HS-27A (cell line): ENCODE measurements at regions not wholly inside any gene's neighbourhood (a gene's known extent, or its start where the extent isn't known, plus 50 kb on each side); places are given as distances from the start of the nearest gene placed in this dataset.

ENCODE experiments used
- DNase-seq: peaks from one replicate; pipeline ENCODE4 v3.0.0-alpha.2; 2012; ENCODE audit warnings: low read depth, missing footprints

DNA sequence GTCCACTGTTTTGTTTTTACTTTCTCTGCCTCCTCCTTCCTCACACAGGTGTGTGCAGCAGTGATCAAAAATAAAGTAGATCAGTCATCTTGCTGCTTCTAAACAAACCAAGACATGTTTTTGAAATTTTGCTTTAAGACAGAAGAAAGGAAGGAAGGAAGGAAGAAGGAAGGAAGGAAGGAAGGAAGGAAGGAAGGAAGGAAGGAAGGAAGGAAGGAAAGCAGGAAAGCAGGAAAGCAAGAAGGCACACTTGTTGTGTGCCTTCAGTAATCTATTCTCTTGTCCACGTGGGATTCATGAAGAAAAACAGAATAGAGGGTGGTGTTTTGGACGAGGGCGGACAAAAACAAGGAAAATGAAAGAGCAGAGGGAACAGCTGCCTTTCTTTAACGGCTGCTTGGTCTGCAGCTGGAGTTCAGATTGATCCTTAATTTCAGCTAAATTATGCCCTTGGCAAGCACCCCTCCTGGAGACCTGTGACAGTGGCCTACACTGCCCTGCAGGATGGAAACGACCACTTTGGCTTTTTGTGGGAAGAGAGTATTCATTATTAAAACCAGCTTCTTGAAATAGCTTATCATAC is 188.5 kb upstream of the IRX3 start:
- no peak for DNase-seq

DNA sequence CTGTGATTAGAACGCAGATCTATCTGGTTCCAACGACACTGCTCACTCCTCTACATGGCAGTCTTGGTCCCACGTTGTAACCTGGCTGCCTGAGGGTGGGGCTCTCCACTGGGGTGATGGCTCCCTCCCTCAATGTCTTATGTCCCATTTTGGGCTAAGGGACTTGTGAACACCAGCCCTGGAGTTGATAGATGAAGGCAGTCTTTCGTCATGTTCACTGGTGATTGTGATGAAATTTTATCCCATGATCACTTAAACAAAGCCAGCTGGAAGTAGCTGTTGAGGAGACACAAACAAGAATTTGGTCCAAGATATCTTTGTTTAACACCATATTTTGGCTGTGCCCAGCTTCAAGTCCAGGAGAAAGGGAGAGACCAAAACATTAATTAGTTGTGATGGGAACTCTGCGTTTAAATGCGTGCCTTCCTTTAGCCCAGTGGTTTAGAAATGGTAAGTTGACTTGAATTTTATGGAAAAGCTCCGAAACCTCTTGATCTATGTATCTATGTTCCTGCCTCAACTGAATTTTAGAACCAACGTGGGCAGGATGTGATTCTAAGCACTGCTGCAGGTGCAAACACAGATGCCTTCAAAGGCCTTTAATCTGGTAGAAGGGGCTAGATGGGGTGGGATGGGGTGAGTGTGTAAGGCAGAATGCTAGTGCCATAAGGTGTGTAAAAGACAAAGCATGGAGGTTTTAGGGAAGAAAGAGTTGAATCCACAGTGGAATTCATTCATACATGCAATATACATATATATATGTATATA is 186.8 kb upstream of the IRX3 start:
- DNase-seq, result no peak

DNA sequence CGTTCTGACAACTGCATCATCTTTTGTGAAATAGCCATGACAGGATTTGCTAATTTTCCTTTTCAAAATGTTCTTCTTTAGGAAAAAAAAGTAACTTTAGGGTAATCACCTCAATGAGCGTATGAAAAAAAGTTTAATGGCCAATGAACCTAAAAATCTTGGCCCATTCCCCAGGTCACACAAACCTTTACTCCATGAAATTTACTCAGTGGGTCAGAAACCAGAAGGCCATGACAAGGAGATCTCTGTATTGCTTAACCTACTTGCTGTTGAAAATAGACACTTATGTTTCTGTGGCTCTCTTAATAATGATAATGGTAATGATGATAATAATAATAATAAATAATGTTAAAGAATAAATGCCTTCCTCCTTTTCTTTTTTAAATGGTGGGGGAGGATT is 180.8 kb upstream of the IRX3 start:
- no peak for DNase-seq

DNA sequence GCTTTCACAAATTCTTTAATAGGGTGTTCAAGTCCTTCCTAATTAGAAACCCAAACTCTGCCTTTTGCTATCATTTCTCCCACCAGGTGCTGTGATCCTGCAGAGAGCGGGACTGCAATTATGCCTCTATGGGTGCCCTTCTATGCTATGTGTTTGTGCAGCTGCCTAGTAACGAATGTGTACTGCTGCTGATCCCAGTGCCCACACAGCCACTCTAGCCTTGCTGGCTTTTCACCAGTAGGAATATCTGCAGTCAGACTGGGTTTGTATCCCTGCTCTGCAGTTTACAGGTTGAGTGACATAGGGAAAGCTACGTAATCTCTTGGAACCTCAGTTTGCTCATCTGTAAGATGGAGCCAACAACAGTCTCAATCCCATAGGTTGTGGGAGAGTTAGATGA is 179.6 kb upstream of the IRX3 start:
- DNase-seq, result no peak

DNA sequence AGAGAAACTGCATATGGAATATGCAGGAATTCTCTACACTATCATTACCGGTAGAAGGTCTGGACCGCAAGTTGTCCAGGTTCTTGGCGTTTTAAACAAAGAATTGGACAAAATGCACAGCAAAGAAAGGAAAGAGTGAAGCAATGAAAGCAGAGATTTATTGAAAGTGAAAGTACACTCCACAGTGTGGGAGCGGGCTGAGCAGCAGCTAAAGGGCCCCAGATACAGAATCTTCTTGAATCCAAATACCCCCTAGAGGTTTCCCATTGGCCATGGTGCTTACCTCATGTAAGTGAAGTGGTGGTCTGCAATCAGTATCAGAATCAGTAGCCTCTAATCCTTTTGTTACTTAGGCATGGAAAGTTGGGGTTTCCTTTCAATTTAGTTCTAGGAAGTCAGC is 178.5 kb upstream of the IRX3 start:
- no peak for DNase-seq

DNA sequence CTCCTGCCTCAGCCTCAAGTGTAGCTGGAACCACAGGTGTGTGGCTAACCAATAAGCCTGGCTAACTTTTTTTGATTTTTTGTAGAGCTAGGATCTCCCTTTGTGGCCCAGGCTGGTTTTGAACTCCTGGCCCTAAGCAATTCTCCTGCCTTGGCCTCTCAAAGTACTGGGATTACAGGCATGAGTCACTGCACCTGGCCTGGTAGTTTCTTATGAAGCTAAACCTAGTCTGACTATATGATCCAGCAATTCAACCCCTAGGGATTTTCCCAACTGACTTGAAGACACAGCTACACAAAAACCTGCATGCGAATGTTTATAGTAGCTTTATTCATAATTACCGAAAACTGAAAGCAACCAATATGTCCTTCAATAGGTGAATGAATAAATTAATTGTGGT is 176.2 kb upstream of the IRX3 start:
- no peak for DNase-seq

DNA sequence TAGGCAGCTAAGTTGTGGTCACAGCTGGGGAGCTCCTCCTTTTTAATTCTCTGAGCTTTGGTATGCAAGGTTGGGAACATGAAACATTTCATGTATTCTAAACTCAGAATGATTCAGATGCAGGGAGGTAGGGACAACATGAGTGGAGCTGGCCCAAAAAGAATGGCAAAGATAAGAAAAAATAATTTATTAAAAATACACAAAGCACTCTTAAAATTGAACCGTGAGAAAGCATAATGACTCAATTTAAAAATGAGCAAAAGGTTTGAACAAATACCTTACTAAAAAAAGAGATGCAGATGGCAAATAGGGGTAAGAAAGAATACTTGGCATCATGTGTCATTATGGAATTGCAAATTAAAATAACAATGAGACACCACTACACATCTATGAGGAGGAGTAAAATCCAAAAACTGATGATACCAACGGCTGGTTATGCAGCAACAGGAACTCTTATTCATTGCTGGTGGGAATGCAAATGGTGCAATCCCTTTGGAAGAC is 175.6 kb upstream of the IRX3 start:
- peak; percentile 55 for DNase-seq

DNA sequence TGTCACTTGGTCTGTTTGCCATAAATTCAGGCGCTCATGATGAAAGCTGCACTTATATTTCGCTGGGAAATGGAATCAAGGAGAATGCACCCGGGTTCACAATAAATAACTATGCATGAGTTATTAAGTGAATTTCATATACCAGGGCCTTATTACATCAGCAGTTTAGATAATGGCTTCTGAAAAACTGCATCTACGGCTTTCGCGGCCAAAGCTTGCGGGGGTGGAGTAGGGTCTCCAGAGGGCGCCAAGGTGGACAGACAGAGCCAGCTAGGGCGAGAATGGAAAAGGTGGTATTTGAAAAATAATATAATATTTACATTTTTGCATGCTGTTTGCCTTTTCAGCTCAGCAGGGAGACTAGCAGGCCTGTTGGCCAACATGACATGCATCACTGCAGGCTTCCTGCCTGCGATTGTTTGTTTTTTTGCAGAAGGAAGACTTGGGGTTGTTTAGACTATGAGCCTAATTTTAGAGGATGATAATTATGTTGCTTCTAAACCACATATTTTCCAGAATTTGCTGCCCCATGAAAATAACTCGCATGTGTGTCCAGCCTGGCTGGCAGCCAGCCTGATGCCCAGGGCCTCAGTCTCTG is 173.8 kb upstream of the IRX3 start:
- DNase-seq, result no peak

DNA sequence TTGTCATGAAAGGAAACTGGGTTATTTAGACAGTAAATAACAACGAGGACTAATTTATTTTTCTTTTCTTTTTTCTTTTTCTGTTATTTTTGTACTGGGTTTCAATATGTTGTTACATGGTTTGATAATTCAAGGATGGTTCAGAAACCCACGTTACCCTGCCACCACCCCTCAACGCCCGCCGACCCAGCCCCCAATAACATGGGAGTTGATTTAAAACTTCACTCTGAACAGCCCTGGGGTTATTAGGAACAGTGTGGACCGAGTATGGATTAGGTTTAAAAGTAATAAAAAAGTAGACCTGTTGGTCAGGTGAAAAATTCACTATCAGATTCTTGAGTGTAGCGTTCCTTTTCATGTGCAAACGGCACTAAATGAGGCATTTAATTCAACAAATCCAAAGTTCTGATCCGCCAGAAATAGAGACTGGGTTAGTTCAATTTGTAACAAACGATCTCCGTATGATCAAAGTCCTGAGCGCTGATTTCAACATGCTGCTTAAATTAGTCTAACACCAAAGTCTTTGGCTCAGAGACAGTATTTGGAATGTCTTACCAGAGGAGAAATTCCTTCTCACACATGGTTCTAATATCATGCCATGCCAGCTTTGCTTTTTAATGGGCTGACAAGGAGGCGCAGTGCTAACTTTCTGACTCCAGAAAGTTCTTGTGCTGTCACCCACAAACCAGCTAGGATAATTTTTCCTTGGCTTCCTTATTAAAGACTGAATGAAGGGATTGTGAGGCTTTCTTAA is 173.1 kb upstream of the IRX3 start:
- no peak for DNase-seq

DNA sequence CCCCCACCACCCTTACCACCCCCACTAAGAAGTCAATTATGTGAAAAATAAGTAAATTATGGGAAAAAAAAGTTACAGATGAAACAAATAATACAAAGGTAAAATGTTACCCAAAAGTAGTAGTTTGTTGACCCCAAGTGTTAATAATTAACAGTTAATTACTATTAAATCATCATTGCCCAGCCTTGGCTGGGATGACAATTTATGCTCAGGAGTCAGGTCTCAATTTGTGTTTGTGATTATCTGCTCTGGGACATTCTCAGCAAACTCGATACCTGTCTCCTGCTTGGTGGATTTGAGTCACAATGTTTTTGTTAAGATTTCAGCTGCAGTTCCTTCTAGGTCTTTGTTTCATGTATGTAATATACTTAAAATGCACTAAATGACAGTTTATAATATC is 172.3 kb upstream of the IRX3 start:
- no peak for DNase-seq

DNA sequence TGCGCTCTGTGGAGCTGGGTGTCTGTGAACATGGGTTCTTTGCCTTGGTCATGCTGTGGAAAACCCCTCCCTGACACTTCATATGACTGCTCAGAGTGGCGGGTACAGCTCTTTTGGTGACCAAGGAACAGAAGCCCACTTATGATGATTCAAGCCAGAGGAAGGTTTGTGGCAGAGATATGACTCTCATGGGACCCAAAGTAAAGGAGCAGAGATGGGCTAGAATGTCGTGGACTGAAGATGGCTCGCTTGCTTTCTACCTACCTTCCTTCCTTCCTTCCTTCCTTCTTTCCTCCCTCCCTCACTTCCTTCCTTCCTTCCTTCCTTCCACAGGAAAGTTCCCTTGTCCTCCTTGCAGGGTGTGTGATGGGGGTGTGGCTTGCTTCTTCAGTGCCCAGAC is 169.7 kb upstream of the IRX3 start:
- DNase-seq, result no peak

DNA sequence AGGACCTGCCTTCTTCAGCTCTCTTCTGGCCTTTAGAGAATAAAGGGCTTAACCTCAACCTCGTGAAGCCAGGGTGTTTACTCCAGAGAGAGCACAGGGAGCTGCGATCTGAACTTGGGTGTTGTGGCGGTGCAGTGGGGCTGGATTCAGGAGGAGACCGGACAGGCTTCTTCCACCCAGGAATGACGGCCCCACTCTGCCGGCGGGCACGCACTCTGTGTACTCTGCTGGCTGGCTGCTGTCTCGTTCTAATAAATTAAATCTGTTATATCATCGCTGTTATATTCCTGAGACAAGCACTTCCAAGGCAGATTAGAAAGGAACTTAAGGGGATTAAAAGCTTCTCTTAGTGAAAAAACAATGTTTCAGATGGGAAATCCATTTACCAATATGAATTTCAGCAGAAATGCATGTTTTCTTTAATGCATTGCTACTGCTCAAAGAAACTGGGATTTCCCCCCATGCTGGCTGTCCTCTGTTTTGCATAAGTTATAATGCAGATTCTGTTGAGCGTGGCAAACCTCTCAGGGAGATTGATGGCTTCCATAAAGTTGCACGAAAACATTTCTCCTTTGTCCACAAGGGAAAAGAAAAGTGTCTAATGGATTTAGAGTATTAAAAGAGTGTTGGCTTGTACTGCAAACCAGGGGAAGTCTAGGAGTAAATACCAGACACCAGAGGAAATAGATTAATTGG is 168.6 kb upstream of the IRX3 start:
- no peak for DNase-seq

DNA sequence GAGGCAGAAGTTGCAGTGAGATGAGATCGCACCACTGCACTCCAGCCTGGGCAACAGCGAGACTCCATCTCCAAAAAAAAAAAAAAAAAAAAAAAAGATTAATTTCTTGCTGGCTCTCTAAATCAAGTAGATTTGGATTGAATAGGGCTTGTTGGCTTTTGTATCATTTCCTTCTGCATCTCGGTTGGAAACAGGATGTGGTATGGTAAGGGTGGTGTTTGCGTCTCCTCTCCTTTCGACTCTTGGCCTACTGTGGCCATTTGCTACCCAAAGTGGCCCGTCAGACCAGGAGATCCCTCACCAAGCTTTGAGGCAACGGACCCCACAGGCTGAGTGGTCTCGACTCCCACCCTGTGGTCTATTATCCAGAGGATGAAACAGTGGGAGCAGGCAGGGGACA is 168.0 kb upstream of the IRX3 start:
- DNase-seq, result no peak

DNA sequence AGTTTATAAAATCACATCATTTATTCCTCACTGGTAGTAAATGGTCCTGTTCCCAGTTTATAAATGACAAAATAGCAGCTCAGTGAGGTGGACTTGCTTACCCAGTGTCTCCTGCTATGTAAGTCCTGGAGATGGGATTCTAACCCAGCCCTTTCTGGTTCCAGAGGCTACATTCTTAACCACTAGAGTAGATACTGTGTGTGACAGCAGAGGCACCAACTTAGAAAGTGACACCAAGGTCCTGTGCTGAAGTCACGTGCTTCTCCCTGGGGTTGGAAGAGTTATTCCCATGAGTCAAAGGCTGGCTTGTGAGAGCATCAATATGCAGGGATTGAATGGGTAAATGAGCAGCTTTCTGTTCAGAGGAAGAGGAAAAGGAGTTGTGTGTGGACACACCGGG is 167.3 kb upstream of the IRX3 start:
- DNase-seq, result no peak

DNA sequence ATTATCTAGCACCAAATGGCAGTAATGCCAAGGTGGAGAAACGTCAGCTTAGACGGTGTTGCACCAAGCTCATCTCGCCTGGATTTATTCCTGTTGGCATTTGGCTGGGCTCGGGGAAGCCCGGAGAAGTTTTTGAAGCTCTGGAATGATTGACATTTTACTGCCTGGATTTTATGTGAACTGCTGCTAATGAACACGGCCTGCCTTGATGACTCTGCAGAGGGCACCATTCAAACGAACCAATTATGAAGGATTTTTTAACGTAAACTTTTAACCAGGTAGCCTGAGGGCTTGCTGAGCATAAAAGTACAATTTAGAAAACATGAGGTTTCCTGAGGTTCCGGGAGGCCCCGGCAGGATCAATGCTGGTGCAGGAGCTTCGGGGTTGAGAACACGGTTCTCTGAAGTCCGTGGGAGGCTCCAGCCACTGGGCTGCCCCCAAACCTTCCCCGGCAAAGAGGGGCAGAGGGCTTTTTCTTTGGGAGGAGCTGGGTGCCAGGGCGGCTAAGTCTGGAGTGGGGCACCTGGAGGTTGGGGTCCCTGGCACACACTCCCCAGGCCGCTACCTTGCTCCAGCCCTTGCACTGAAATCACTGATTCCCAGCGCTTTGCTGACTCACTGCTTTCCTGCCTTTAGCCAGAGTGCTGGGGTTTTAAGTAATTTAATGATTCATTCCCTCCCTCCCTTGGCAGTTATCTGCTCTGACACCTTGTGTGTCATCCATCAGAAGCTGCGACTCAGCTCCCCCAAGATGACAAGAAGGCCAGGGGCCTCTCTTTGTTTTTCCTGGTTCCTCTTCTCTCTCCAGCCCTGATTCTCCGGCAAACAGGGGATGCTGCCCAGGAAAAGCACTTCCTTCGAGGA is 161.2 kb upstream of the IRX3 start:
- DNase-seq, result peak; percentile 57

DNA sequence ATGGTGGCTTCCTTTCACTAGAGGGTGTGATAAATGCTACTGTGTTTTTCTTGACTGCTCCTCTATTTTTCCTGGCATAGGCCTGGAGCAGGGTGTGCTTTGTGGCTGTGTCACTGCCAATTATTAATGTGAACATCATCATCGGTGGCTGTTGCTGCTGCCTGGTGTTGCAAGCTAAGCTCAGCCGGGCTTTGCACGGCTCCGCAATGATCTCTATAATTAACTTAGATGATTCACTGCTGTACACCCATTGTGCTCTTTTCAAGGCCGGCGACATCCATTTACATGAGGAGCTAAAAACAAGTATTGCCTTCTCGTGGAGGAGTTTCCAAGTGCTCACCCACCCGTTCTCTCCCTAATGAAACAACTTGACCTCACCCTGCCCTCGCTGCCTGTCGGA is 160.1 kb upstream of the IRX3 start:
- DNase-seq, result no peak

DNA sequence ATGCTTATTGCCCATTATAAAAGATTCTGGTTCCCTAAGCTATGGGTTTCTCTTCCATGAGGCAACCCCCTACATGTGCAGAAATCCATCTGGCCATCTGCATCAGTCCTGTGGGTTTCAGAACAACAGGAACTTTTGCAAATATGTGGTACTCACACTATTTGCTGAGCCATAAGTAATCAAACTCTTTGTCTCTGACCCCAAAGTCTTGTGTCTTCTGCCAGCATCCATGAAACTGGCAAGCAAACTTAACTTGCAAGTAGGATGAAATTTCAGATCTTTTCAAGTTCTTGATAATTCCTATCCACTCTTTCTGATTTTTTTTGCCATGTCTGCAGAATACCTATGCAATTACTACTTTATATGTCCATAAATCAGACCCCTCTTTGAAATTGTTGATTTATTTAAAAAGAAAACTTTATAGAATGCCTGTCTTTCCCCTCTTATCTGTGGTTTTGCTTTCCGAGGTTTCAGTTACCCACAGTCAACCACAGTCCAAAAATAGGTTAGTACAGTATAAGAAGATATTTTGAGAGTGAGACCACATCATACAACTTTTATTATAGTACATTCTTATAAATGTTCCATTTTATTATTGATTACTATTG is 158.4 kb upstream of the IRX3 start:
- DNase-seq, result no peak

DNA sequence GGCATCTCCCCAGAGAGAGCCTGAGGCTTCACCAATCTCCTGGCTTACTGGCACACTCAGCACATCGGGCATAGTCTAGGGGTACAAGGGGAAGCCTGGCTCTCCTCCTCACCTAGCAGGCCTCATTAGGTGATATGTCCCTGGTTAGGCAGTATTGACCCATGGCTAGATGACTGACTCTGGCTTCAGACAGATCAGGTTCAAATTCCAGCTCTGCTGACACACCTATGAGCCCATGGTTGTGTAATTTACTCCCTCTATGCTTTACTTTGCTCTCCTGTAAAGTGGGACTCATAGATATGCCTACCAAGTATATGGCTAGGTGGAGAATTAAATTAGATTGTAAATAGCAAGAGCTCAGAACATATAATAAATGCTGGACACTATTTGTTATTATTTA is 157.3 kb upstream of the IRX3 start:
- DNase-seq, result no peak

DNA sequence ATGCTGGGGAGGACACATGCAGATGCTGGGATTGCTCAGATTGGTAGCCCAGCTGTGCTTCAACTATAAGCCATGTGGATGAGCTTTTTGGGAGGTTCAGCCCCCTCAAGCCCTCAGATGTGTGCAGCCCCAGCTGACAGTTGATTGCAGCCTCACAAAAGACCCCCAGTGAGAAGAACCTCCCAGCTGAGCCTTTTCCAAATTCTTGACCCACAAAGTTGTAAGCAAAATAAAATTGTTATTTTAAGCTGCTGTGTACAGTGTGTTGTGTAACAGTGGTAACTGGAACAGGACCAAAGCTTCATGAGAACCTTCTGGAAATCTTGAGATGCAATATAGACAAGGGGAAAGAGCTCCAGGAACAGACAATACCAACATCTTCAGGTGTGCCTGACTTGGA is 156.8 kb upstream of the IRX3 start:
- DNase-seq, result no peak

DNA sequence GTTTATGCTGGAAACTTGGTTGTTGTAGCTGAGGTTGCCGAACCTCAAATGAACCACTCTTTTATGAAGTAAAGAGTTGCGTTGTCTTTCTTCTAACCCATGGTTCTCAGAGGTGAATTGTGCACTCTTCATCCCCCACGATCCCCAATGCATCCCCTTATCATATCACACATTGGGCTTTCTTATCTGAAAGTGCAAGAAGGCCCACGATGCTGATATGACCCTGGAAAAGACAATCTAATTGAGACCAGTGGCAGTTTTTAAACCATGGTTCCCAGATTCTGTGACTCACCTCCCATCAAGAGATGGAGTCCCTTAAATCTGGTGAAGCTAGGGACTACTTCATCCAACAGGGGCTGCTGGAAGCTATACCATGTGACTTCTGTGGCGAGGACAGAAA is 156.3 kb upstream of the IRX3 start:
- DNase-seq, result no peak

DNA sequence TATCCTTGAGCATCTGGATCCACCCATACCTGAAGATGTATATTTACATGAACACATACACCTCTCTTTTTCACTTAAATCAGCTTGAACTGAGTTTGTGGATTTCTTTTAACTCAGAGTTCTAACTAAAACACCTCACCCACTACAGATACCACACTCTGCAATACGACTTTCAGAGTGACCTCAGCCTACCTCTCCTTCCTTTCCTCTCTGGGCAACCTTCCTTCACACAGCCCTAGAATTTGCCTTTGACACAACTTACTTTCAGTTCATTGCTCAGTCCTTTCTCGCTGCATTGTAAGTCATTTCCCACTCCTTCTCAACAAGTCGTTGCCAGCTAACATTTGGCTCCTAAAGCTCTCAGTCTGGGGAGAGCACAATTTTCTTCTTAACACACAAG is 151.9 kb upstream of the IRX3 start:
- no peak for DNase-seq
